ENCODE measurements at regions not wholly inside any gene's neighbourhood (a gene's known extent, or its start where the extent isn't known, plus 50 kb on each side); places are given as distances from the start of the nearest gene placed in this dataset.
"Not testable (repeated sequence)": the region's sequence is repeated elsewhere in the genome, so short reads cannot be mapped to it uniquely, and the experiment has no call there.

- TF ChIP-seq CTCF (IDR thresholded peaks at IDR 0.05) = no peak
- DNase-seq (ENCODE audit: low spot score) = no peak
- Histone ChIP-seq H3K4me3 (no peak overlapping the region), H3K27ac (no peak overlapping the region)
Observed at GRCh38 chr10:15430969-15431771, 60.1 kb upstream of the FAM171A1 start.

- Histone ChIP-seq H3K27ac (no peak overlapping the region), H3K4me3 (no peak overlapping the region)
- no peak for DNase-seq (ENCODE audit: low spot score)
- TF ChIP-seq CTCF (IDR thresholded peaks at IDR 0.05) = no peak
Observed at GRCh38 chr10:15428681-15429080, 57.6 kb upstream of the FAM171A1 start.

DNA sequence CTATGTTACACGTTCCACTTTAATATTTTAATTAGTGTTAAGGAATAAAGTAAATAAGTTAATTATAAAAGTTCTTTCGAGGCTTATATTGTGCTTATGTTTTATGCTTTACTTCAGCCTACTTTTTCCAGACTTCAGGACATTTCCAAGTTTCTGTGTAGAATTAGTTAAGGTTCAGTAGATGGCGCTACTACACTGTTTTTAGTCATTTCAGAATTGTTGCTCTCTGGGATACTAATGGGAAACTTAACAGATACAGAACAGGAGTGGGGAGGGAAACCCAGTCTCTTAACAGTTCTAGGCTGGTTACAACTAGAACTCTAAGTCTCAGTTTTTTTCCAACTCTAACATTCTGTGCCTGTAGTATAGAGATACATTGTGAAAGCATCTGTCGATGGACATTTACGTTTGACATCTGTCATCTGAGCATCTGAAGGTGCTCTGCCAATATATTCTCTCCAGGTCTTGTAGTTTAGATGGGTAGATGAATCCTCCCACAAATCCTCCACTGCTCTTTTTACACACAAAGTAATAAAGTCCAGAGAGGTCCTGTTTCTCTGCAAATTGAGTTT lies 56.8 kb upstream of the FAM171A1 start:
- TF ChIP-seq CTCF (IDR thresholded peaks at IDR 0.05) = peak; percentile 32
- no peak overlapping the region for H3K4me3 ChIP-seq
- DNase-seq (ENCODE audit: low spot score) = no peak
- H3K27ac ChIP-seq = no peak overlapping the region

GRCh38 chr10:15426558-15426957 lies 55.5 kb upstream of the FAM171A1 start:
- no peak overlapping the region for H3K27ac ChIP-seq
- no peak for DNase-seq (ENCODE audit: low spot score)
- no peak for TF ChIP-seq CTCF (IDR thresholded peaks at IDR 0.05)
- H3K4me3 ChIP-seq = no peak overlapping the region

DNA sequence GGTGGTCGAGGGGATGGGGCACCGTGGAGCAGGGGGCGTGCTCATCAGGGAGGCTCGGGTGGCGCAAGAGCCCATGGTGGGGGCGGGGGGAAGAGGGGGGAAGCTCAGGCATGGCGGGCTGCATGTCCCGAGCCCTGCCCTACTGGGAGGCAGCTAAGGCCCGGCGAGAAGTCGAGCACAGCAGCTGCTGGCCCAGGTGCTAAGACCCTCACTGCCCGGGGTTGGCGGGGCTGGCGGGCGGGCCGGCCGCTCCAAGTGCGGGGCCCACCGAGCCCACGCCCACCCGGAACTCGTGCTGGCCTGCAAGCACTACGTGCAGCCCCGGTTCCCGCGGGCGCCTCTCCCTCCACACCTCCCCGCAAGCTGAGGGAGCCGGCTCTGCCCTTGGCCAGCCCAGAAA lies 55.0 kb upstream of the FAM171A1 start:
- DNase-seq (ENCODE audit: low spot score) = no peak
- Histone ChIP-seq H3K27ac (no peak overlapping the region), H3K4me3 (no peak overlapping the region)
- TF ChIP-seq CTCF (IDR thresholded peaks at IDR 0.05) = no peak

- H3K27ac ChIP-seq; DNase-seq (ENCODE audit: low spot score); H3K4me3 ChIP-seq: not testable (repeated sequence)
Observed at GRCh38 chr10:15421875-15422274, 50.8 kb upstream of the FAM171A1 start.
